ENCODE measurements at regions not wholly inside any gene's neighbourhood (a gene's known extent, or its start where the extent isn't known, plus 50 kb on each side); places are given as distances from the start of the nearest gene placed in this dataset.

DNA sequence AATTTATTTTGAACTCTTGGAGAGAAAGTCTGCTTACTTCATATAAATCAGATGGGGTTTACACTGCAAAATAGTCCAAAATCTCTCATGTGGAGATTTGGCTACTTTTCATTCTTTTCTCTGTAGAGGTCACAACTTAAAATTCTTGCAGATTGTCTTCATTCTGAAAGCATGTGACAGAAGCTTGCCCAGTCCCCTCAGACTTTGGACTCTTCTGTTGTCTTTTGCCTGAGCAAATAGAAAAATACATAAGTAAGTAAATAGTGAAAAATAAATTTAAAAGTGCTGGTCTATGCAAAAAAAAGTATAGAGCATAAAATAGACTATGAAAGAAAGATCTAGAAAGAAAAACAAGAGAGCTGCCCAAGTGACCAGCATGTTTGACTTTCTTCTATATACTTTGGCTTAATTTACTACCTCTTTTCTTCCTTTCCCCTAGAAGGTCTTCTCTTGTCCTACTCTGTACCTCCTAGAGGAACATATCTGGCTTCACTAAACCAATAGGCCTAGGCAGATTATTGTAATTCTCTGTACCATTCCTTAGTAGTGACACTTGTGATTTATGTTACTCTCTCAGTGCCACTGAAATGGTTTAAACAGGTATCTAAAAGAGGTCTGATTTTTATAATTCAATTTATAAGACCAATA, 260.9 kb downstream of the TENT5A start:
- ATAC-seq: no peak
- intact Hi-C loops (cut with DNase I): no loop called here
- no peak for DNase-seq

DNA sequence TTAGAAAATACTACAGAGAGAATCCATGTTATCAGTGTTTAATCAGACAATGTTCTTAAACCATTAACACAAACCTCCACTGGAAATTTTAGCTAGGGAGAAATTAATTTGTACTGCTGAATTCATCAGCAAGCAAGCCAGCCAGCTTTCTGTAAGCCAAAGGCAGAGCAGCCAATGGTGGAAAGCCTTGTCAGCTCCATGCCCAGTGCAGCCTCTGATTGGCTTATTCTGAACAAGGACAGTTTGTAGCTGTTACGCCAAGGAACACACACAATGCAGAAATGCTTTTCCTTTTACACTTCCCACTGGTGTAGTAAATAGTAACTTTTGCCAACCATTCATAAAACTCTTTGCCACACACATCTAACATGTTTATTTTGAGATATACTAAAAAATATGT, 265.0 kb downstream of the TENT5A start:
- ATAC-seq: peak; percentile 84 to 93
- intact Hi-C loops (cut with DNase I): no loop called here

DNA sequence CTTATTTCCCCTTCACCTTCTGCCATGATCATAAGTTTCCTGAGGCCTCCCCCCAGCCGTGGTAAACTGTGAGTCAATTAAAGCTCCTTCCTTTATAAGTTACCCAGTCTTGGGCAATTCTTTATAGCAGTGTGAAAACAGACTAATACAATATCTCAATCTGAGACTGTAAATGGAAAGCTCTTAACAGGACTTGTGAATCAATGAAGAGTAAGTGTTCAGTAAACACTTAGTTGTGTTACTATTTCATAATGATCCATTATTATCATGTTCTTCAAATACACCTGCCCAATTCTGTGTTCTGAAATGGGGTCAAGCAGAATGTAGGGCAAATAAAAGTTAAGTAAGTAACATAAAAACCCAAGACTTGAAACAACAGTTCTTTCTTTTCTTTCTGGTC, 266.2 kb downstream of the TENT5A start:
- DNase-seq: no peak
- ATAC-seq: no peak
- intact Hi-C loops (cut with DNase I): no loop called here

More for the DNA sequence above, 265.0 kb downstream of the TENT5A start:
- DNase-seq: peak; percentile 52

DNA sequence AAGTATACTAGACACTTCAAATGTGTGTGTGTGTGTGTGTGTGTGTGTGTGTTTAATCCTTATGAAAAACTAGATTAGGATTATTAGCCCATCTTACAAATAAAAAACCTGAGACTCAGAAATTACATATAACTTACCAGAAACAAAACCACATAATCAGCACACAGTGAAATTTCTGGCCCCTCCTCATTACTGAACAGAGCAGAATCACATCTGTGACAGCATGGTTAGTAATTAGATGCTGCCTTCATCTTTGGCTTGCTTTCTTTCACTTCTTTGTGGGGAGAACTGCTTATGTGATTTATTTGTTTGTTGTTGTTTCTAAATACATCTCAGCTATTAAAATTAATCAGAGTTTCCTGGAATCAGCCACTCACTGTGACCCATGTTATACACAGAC, 267.1 kb downstream of the TENT5A start:
- intact Hi-C loops (cut with DNase I): no loop called here
- DNase-seq: no peak
- ATAC-seq: no peak

DNA sequence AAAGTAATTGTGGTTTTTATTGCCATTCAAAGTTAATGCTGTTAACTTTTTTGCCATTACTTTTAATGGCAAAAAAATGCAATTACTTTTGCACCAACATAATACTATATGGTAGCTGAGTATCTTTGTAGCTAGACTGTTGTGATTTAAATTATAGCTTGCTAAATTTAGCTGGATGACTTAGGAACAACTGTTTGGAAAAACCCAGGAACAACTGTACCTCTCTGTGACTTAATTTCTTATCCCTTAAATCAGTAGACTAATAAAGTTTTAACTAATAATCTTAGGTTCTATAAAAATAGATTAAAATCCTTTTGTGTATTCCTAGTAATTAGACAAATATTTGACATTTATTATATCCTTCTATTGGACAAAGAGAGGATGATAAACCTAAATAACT, 268.2 kb downstream of the TENT5A start:
- ATAC-seq (no peak), DNase-seq (no peak)
- intact Hi-C loops (cut with DNase I): no loop called here

DNA sequence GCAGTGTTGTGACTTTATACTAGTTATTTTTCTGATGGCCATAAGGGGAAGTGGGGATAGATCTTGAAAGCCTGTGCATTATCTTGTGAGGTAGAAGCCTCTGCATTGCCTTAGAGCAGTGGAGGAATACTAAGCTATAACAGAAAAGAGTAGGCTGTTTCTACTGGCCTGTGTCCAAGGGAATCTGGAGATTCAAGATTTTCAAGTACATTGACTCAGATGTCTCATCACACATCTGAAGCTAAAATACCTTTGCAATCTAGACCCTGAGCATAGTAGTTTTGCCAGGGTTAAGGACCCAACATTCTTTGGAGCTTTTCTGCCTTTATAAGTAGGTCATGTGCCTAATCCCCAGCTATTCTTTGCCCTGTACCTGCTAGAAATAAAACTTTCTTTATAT, 272.3 kb downstream of the TENT5A start:
- intact Hi-C loops (cut with DNase I): no loop called here
- DNase-seq: no peak
- no peak for ATAC-seq

DNA sequence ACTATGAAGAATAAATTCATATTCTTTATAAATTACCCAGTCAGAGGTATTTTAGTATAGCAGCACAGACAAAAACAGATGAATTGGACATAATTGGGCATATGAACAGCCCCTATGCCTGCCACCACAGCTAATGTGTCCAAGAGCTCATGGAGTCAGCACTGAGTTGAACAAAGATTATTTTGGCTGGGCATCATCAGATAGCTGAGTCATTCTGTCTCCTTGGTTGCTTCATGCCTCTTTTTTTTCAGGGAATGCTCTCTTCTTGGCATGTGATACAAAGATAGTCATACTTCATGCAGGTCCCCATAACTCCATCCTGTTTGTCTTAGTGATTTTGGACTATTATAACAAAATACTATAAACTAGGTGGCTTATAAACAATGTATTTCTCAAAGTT, 275.6 kb downstream of the TENT5A start:
- intact Hi-C loops (cut with DNase I): no loop called here
- DNase-seq (no peak), ATAC-seq (no peak)

DNA sequence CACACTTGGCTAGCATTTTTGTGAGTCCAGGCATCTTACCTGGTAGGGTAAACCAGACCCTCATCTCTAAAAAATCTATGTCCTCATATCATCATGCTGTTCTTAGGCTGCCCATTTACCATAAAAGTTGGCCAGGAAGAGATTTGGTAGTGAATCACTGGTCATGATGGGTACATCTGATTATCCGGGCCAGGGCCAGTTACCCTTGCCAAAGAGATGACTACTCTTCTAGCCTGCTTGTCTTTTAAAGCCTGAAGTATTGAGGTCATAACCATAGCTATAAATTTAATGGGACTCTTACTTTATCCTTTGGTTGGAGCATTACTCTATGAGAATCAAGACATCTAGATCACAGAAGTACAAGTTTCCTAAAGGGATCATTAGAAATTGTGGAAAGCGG, 276.8 kb downstream of the TENT5A start:
- ATAC-seq (no peak), DNase-seq (no peak)
- intact Hi-C loops (cut with DNase I): no loop called here

DNA sequence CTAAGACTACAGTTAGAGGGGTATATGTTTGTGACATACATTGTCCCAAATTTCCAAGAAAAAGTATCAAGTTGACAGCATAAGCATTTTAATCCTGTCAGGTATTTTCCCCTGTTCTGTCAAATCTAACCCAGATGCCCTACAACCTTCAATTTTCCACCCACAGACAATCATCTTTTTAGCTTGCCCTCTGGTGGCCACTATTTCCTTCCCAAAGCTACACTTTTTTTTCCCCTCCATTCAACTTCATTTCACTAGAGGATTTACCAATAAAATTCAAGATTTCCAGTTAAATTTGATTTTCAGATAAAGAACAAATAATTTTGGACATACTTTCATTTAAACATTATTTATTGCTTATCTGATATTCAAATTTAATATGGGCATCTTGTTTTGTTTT, 286.6 kb downstream of the TENT5A start:
- intact Hi-C loops (cut with DNase I): no loop called here
- ATAC-seq (no peak), DNase-seq (no peak)

DNA sequence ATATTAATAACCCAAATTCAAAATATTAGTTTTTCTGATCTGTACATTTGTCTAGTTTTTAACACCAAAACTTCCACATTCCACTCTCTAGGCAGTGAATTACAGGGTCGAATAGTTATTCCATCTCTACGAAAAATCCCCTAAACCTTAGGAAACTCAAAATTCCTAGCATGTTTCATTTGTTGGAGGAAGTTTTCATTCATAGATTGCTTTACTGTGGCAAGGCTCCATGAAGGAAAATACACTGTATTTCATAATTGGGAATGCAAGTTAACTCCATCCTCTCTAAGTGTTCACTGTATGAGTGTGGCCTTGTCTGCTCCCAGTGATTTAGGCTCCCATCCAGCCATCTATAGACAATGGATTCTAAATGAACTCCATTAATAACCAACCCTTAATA, 296.1 kb downstream of the TENT5A start:
- DNase-seq (no peak), ATAC-seq (no peak)
- intact Hi-C loops (cut with DNase I): no loop called here

DNA sequence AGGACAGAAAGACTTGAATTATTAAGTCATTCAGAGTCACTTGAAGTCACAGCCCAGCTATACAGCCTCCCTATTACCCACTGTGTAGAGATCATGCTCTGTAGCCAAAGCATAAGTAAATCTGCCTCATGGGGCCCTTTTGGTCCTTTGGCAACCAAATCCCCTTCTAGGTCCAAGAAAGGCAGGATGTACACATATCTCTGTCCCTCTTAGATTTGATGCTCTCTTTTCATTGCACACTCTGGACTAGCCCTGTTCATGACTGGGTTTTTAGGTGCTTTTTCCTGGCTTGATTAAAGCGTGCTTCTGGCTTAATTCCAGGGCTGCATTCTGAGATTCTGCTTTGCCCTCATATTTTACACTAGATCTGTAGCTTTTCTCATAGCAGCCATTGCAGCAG, 296.8 kb downstream of the TENT5A start:
- no peak for ATAC-seq
- no peak for DNase-seq
- intact Hi-C loops (cut with DNase I): no loop called here

DNA sequence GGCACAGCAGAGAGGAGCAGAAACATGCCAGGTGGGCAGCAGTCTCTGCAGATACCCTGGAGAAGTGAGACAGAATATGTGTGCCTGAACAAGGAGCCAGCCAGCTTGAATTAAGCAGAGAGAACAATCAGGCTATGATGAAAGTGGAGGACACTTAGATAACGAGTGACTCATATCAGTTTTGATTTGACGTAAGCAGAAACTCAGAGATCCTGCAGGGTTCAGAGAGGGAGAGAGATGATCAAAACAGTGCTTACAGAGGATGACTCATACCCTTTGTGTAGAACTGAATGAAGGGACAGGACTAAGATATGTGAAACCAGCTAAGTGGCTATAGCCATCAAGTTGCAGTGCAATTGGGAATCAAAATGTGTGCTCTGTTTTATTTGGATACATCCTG, 300.7 kb downstream of the TENT5A start:
- ATAC-seq: peak; percentile 30 to 97
- DNase-seq: no peak
- intact Hi-C loops (cut with DNase I): loop anchor here in 1 of 2 donors (5.0 kb wide), 1 partner anchor 301 kb away; the partner anchor contains the start of gene TENT5A

DNA sequence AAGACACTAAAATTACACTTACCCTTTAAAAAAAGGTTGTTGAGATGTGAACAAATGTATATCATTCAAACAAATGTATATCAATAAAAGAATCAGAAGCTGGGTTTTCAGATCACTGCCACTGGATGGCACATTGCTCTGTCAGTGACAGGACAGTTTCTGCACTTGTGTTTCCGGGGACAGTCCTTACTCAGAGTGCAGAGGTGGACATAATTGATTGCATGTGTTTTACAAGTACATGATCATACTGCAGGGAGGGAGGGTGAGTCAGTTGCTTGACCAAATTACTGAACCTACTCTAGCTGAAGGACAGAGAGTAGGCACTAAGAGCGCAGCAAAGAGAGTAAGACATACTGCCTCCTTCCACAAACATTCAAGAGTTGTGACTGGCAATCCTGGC, 302.3 kb downstream of the TENT5A start:
- intact Hi-C loops (cut with DNase I): loop anchor here in 1 of 2 donors (5.0 kb wide), 1 partner anchor 302 kb away; the partner anchor contains the start of gene TENT5A
- ATAC-seq: peak in 1 of 2 donors; percentile 46

DNA sequence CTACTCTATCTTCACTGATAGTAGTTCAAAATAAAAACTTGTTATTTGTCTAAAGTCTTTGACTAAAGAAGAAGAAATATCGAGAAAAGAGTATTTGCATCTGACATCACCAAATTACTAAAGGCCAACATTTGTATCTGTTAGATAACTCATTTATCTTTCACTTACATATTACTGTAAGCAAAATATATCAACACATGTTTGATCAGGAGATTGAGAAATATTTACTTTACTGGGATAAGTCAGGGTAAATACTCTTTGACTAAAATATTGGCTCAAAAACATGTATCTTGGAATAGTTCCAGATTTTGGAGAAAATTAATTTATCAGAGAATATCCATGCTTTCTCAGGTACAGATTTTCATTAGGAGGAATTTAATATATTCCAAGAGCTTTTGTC, 306.0 kb downstream of the TENT5A start:
- ATAC-seq: no peak
- intact Hi-C loops (cut with DNase I): no loop called here

More for the DNA sequence above, 302.3 kb downstream of the TENT5A start:
- DNase-seq: no peak

DNA sequence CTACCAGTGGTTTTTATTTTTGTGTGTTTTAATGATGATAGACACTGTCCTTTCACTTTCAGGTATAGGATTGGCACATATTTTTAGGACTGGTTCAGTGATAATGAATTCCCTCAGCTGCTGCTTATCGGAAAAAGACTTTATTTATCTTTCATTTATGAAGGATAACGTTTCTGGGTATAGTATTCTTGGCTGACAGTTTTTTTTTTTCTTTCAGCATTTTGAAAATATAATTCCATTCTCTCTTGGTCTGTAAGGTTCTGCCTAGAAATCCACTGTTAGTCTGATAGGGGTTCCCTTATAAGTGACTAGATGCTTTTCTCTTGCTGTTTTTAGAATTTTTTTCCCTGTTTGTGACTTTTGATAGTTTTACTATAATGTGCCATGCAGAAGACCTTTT, 313.1 kb downstream of the TENT5A start:
- intact Hi-C loops (cut with DNase I): no loop called here
- DNase-seq (no peak), ATAC-seq (no peak)

More for the DNA sequence above, 306.0 kb downstream of the TENT5A start:
- no peak for DNase-seq

DNA sequence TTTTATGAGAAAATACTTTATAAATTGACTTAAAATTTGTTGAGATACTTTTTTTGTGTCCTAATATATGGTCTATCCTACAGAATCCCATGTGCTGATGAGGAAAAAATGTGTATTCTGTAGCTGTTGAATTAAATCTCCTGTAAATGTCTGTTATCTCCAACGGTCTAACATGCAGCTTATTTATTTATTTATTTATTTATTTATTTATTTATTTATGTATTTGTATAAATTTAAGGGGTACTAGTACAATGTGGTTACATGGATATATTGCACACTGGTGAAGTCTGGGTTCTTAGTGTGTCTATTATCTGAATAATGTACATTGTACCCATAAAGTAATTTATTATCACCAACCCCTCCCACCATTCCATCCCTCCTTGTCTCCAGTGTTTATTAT, 315.5 kb downstream of the TENT5A start:
- intact Hi-C loops (cut with DNase I): no loop called here
- no peak for ATAC-seq
- DNase-seq: no peak

DNA sequence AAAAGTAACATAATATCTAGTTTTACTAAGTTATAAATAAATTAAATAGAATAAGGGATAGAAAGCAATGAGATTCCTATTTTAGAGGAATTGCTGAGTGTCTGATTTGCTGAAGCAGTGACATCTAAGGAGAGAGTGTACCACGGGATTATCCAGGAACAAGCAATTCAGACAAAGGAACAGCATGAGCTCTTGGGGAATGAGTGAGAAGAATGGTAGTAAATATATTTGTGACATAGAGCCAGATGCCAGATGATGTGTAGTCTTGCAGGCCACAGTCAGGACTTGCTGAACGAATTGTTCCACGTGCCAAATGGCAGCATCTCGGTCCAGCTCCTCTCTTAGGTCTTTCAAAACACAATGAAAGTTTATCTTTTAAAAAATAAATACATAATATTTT, 339.2 kb downstream of the TENT5A start:
- ATAC-seq (no peak), DNase-seq (no peak)
- intact Hi-C loops (cut with DNase I): loop anchor here in 1 of 2 donors (5.0 kb wide), 1 partner anchor 676 kb away; no protein-coding TSS in a partner anchor

DNA sequence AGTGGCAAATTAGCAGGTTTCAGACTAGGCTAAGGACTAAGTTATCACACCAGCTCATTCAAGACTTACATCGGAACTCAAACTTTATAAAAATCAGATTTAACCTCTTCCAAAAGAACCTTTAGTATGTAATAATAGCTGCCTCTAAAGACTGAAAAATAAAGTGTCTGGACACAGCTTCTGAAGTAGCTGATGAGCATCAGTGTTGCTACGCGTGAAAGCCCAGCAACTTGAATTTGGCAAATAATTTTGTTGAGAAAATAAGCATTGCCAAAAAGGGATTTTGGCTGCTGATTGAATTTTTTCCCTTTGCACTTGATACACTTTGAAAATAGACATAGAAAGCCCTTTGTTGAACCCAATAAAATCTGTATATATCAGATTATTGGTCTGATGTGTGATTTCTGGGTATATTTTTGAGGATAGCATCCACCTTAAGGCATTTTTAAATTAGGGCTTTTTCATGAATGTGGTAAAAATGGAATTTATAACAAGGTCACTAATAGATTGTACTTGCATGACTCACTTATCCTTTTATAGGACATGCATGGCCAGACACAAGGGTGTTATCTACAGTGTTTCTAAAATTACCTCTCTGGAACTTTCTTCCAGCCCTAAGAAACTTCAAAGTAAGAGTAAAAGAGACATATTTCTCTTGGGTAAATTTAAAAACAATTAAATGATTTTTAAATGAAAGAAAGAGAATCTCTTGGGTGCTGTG, 350.4 kb downstream of the TENT5A start:
- peak; percentile 72 to 81 for ATAC-seq
- no peak for DNase-seq
- intact Hi-C loops (cut with DNase I): no loop called here

DNA sequence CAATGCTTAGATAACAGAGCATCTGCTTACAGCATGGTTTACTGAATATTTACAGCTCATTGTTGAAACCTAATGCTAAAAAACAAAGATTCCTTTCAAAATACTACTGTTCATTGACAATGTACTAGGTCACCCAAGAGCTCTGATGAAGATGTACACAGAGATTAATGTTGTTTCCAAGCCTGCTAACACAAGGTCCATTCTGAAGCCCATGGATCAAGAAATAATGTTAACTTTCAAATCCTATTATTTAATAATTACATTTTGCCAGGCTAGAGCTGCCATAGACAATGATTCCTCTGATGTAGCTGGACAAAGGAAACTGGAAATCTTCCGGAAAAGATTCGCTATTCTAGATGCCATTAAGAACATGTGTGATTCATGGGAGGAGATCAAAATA, 355.6 kb downstream of the TENT5A start:
- ATAC-seq (no peak), DNase-seq (no peak)
- intact Hi-C loops (cut with DNase I): no loop called here

DNA sequence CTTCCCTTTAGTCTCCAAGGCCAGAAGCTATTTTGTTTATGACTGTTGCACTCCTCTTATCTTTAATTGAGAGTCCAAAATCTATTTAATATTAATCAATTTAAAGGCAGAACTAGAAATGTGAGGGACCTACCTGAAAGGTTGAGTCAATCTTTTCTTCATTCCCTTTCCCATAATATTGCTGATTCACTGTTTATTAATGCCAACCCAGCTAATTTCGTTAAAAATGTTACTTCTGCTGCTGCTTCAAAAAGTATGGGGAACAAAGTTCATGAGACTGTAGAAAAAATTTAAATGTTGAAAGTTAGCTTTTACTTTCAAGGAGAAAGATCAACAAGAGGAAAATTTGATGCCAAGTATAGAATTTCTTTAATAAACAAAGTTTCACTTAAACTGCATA, 365.3 kb downstream of the TENT5A start:
- ATAC-seq (no peak), DNase-seq (no peak)
- intact Hi-C loops (cut with DNase I): no loop called here

DNA sequence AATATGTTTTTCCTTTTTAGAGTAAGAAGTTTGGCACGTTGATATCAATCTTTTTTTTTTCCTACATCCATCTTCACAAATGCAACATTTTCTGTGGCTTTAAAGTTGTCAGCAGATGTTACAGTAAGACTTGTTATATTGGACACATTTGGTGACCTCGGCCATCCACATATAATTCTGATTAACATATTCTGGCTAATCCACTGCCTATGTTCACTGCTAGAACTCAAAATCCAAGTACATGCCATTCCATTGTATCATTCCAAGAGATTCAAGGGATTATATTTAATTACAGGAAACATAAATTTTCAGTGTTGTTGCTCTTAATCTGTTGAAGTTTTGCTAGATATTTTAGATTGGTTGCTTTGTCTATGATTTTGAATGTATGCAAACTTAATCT, 367.6 kb downstream of the TENT5A start:
- no peak for ATAC-seq
- intact Hi-C loops (cut with DNase I): no loop called here
- no peak for DNase-seq

Measured in left cardiac atrium (tissue), 4 donors.